GM19023 (cell line): ENCODE measurements at regions not wholly inside any gene's neighbourhood (a gene's known extent, or its start where the extent isn't known, plus 50 kb on each side); places are given as distances from the start of the nearest gene placed in this dataset.
"Not testable (repeated sequence)": the region's sequence is repeated elsewhere in the genome, so short reads cannot be mapped to it uniquely, and the experiment has no call there.

Experiments
- ATAC-seq: cut with Tn5 transposase; IDR thresholded peaks from one replicate; pipeline ENCODE4 v1.9.1; 2021; ENCODE audit warnings: mild to moderate bottlenecking, moderate library complexity; ENCODE audit not compliant: unreplicated experiment

DNA sequence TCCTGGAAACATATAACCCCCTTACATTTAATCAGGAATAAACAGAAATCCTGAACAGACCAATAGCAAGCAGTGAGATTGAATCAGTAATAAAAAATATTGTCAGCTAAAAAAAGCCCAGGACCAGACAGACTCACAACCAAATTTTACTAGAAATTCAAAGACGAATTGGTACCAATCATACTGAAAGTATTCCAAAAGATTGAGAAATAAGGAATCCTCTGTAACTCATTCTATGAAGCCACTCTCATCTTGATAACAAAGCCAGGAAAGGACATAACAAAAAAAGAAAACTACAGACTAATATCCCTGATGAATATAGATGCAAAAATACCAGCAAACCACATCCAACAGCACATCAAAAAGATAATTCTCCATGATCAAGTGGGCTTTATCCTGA is 714.0 kb downstream of the SEMA5A start:
- no peak for ATAC-seq

DNA sequence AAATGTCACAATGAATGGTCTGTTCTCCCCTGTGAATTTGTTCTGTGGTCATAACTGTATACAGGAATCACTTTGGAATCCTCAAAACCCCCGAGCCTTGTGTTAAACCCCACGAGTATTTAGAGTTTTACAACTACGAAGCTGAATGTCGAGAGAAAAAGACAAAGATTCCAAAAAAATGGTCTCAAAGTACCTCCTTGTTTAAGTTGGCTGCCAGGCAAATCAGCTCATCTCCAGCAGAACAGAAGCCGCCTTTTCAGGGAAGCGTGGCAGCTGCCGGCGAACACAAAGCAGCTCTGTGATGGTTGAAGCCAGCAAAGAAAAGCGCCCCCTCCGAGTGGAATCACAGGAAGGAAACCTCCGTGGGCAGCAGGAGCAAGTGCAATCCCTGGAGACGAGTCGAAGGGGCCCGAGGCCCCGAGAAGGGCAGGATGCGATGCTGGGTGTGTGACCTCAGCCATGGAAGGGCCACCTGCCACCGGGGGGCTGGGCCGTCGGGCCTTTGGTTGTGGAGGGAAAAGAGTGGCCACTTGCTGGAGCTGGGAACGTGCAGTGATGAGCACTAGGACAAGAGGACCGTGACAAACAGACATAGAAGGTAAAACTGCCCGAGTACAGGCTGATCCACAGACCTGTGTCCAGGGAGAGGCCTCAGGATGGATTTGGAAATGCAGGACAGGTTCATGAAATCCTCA is 706.4 kb downstream of the SEMA5A start:
- no peak for ATAC-seq

DNA sequence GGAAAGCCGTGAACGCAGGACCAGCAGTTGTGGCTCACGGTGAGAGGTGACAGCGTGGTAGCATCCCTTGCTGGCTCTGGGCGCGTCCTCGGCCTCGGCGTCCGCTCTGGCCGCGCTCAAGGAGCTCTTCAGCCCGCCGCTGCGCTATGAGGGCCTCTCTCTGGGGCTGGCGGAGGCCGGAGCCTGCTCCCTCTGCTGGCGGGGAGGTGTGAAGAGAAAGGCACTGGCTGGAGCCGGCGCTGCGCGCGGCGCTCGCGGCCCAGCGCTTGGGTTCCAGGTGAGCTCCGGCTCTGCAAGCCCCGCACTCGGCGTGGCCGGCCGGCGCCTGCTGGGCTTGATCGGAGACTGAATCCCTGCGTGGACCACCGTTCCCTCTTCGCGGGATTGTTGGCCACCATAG is 705.6 kb downstream of the SEMA5A start:
- no peak for ATAC-seq

DNA sequence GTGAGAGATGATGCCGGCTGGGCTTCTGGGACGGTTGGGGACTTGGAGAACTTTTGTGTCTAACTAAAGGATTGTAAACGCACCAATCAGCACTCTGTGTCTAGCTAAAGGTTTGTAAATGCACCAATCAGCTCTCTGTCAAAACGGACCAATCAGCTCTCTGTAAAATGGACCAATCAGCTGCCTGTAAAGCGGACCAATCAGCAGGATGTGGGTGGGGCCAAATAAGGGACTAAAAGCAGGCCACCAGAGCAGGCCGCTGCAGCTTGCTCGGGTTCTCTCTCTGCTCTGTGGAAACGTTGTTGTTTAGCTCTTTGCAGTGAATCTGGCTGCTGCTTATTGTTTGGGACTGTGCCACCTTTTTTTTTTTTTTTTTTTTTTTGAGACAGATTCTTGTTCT is 705.1 kb downstream of the SEMA5A start:
- not testable (repeated sequence) for ATAC-seq

DNA sequence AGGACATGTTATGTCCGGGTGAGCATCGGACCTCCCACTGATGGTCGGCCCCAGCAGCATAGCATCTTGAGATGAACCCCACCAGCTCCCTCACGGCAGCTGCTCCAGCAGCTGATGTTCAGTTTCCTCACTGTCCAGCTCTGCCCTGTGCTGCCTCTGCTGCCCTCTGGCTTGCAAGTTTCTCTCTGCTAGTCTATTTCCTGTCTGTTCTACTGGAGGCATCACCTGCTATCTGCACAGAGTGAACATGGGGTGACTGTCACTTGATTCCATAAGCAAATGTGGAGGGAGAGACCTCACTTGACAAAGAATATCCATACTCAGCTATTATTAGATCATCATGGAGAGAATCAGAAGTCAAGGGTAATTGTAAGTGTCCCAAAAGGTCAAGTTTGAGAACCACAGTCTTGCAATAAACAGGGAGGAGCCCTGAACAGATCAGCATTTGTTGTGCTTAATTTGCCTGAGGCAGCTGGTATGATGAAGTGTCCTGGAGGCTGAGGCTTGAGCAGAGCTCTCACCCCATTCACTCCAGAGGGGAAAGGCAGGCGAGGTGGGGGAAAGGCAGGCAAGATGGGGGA is 702.8 kb downstream of the SEMA5A start:
- no peak for ATAC-seq

DNA sequence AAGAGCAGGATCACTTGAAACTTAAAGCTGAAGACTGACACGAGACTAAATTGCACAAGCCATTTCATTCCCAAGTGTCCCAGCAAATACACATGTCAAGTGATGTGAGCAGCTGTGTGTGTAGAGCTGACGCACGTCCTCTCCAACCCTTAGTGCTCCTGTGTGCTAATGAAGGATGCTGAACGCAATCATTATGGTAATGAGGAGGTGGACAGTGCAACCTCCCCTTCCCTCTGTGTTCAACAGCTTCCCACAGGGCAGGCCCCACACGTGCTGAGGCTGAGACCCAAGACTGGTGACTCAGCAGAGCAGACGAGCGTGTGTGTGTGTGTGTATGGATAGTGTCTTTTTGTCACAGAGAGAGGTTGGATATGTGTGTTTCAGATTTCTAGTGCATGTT is 702.1 kb downstream of the SEMA5A start:
- ATAC-seq = no peak

DNA sequence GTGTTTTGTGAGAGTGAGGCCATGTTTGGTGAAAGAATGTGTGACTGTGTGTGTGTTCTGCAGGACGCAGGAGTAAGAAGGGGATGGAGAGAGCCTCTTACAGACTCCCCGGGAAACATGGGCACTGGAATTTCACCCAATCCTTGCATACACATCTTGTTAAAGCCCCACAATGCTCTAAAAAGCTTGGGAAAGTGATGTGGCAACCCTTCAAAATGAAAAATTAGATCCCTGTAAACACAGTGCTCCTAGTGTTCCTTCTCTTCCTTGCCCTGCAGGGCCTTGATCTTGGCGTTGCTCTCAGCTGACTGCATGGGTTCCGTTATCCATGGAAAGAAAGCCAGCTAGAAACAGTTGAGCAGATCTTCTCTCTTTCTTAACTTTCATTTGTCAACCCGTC is 701.7 kb downstream of the SEMA5A start:
- no peak for ATAC-seq

DNA sequence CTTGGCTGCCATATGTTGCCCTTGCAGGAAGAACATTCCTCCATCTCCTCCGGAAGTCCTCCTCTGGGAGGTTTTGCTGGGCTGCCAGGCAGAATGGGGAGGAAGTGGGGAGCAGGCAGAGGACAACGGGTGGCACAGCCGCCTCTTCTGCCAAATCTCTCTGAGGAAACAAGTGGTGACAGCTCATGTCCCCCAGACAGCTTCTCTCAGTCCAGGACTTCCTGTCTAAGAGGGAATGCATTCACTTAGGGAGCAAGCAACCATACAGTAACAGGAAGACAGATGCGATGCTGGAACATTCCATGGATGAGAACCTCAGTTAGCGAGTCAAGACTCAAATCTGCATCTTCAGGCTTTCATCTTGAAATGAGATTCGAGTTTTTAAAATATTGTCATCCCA is 701.0 kb downstream of the SEMA5A start:
- no peak for ATAC-seq

DNA sequence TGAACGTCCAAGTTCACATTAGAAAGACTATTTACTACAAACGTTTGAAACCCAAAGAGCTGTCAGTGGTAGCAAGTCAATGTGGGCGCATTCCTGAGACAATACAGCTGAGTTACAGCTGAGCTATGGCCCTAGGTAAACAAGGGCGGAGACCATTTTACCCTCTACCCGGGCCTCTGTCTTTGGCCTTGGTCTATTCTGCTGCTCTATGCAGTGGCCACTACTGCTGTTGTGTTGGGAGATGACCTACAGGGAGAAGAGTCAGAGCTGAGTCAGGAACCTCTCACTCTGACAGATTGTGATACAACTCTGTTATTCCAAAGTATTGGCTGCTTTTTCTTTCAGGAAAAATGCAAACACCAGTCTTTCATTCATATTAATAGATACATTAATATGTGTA is 700.6 kb downstream of the SEMA5A start:
- no peak for ATAC-seq

DNA sequence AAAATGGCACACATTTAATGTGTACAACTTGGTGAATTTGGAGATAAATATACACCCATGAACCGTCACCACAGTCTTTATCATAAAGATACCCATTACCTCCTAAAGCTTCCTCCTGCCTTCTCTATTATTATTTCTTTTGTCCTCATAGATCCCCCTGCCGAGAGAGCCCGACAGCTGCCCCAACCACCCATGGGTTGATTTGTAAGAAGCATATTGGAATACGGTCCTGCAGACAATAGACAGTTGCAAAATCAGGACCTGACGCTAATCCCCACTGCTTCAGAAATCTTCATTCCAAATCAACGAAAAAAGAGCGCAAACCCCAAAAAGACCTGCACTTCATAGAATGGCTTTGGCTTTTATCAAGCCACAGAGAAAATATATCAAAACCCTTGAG is 697.5 kb downstream of the SEMA5A start:
- ATAC-seq = no peak

DNA sequence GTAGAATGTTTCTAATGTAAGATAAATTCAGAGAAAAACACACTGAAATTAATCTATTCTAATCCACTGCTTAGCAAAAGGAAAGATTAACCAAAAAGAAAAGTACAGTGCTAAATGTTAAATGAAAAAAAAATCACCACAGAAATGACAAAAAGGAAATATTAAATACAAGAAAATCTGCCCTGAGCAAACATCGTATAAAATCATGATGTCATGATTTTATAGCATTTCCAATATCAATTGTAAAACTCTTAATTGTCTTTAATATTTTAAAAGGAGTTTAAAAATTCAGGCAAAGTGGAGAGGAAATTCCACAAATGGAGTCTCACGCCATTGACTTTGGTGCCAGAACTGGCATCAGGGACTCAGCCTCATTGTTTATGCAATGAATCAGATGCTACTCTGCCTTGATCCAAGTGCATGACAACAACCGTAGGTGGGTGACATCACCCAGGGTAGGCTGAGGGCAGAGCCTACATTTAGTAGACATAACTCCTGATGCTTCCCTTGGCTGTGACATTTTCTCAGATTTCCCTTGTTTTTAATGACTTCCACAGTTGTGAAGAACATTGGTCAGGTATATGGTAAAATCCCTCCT is 696.8 kb downstream of the SEMA5A start:
- ATAC-seq = no peak

DNA sequence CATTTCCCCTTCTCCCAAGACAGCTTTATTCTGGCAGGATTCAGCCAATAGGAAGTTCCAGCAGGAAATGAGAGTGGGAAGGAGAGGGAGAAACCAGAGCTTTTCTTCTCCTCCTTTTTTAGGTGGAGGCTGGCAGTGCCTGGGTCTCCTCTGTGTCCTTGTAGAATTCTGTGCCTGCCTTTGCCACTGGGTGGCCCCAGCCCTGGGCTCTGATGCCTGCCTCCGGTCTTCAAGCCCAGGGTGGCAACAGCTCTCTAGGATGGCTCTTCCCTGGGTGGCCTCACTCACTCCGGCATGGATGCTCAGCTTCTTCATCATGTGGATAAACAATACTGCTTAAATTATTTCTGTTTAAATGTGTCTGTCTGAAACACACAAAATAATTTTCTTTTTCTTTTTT is 694.8 kb downstream of the SEMA5A start:
- no peak for ATAC-seq

DNA sequence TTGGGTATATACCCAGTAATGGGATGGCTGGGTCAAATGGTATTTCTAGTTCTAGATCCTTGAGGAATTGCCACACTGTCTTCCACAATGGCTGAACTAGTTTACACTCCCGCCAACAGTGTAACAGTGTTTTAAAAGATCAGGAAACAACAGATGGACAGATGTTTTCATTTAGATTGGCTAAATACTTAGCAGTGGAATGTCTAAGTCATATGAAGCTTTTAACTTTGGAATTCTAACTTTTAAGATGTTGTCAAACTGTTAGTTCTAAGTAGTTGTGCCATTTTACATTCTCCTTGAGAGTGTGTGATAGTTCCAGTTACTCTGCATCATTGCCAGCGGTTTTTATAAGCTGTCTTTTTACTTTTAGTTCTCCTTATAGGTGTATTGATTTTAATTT is 688.8 kb downstream of the SEMA5A start:
- ATAC-seq = no peak

DNA sequence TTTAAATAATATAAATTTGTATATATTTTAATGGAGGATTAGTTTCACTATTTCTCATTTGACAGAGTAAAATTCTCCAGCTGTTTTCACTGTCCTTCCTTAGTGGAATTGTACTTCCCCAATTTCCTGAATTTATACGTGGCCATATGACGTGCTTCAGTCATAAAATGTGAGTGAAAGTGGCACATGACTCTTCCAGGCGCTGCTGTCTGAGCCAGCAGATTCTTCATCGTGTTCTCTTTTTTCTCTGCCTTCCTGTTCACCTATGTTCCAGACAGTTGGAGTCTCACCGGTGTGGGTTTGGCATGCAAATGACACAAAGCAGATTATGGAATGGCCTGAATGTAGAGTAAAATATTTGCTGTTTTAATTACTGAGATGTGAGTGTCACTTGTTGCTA is 684.1 kb downstream of the SEMA5A start:
- ATAC-seq = no peak

DNA sequence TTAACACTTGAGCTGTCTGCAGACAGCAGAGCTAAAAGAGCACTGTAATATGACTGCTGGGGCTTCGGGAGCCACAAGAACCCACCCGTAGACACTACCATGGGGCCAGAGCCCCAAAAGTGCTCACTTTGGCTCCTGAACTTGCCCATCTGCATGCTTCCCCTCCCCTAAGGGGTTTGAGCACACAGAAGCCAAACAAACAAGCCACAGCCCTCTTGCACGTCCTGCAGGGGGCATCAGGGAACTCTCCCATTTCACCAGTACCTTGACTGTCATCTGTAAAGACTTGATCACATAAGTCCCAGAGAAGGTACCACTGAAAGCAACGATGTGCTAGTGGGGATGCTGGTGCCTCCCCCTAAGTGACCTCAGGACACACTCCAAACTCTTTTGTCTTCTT is 681.8 kb downstream of the SEMA5A start:
- ATAC-seq = peak; percentile 71

DNA sequence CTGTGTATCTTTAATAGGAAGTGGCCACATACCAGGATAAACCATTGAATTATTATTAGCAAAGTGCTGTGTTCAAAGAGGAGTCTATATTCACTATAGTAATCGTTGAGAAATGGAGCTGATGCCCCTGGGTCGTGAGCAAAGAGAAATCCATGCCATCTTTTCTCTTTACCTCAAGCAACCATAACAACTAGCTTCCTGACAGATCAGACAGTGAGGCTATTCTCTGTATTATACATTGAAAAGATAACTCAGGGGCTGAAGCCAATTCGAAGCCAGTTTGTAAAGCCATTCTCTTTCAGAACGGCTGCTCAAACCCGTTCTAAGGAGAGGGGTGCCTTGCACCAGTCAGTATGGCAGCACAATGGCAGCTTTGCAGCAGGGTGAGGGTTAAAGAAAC is 680.6 kb downstream of the SEMA5A start:
- no peak for ATAC-seq

DNA sequence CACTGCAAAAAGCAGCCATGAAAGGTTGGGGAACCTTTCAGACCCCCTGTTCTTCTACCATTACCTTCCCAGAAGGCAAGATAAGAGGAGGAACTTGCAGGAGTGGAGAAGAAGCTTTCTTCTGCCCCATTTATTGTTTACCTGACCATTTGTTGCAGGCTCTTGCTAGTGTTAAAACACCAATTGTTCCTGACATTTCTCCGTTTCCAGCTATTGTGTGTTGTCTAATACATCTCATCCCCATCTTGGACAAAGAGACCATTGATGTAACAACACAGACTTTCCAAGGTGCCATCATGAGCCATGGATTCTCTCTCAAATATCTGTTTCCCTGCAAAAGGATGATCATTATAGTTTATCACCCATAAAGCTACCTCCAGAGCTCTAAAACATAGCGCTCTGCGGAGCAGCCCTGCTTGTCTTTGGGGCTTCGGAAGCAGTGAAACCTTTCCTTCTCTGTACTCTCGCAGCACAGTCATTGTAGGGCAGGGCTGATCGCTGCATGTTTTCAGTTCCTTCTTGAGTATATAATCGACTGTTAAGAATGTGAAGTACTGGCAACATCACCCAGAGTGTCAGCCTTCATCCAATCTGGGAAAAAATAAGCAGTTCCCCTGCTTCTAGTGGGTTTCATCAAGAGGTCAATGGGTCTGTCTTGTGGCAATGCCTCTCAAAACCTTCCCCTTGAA is 680.0 kb downstream of the SEMA5A start:
- ATAC-seq = no peak

DNA sequence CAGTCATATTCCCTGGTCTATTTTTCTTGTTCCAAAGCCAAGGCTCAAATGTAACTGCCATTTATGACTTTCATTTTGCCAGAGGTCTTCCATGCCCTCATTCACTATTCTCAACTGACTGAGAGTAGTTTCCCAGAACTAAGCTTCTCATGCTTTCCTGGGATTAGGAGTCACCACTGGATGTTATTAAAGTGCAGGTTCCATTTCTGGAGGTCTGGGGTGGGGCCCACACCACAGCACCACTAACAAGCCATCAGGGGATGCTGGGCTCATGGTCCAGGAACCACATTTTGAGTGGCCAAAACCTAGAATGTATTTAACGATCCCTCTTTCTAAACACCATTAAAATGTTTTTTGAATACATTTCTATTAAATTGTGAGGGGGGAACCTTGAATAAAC is 677.6 kb downstream of the SEMA5A start:
- ATAC-seq = no peak

DNA sequence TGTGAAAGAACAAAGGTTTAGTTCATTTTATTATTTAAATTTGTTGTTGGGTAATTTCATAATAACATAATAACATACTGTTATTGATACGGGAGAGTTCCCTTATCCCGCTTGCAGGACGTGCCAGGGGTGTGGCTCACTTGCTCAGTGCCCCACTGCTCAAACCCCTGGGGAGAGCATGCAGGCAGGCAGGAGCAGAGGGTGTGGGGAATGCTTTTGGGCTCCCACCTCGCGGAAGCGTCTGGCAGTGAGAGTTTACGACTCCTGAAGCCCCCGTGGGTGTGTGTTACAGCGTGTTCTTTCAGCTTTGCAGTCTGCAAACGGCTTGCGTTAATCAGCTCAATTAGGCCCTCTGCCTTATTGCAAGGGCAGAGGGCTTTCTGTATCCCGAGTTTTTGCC is 675.9 kb downstream of the SEMA5A start:
- no peak for ATAC-seq

DNA sequence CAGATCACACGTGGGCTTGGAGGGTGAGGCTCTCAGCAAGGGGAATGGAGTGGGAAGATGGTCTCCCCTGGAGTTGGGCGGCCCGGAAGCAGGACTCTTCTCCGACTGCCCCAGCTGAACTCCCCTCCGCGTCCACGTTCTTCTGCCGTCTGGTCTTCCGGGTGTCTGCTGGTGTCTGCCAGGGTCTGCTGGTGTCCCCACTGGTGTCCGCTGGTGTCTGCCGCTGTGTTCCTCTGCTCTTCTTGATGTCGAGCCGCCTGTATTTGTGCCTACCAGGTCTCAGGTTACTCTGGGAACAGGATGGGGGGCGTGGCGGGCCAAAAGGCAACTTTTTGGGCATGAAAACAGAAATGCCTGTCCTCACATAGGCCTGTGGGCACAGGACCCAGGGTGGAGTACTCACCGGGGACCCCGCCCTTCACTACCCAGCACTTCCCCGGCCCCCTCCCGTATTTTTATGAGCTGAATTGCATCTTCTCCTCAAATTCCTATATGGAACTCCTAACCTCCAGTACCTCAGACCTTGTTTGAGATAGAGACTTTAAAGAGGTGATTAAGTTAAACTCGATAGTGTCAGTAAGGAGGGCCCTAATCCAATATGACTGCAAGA is 675.4 kb downstream of the SEMA5A start:
- no peak for ATAC-seq

DNA sequence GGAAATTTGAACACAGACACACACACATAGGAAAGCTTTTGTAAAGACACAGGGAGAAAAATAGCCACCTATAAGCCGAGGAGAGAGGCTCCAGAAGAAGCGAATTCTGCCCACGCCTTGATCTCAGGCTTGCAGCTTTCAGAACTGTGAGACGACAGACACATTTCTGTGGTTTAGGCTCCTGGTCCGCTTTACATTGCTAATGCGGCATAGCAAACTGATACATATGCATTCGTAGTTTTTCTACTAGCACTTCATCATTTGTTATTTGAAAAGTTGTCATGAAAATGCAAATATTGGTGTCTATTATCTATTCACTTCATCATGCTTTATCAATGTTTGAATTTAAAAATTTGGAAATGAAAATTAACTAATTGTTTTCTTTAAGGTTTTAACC is 674.9 kb downstream of the SEMA5A start:
- no peak for ATAC-seq

DNA sequence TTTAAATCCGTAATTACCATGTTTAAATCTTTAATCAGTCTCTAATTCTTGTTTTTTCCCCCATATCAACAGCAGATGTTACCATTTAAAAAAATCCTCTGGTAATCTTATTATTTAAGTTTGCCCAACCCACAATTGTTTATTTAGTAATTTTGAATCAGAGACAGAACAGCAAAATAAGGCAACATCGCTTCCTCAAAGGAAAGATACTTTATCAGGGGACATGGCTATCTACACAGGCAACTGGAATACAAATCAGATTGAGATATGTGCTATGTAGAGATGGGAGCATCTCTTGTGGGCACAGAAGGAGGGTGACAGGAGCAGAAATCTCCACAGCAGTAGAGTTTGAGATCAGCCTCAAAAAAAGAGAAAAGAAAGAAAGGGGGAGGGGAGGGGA is 674.4 kb downstream of the SEMA5A start:
- no peak for ATAC-seq
